ENCODE measurements at regions not wholly inside any gene's neighbourhood (a gene's known extent, or its start where the extent isn't known, plus 50 kb on each side); places are given as distances from the start of the nearest gene placed in this dataset.

DNA sequence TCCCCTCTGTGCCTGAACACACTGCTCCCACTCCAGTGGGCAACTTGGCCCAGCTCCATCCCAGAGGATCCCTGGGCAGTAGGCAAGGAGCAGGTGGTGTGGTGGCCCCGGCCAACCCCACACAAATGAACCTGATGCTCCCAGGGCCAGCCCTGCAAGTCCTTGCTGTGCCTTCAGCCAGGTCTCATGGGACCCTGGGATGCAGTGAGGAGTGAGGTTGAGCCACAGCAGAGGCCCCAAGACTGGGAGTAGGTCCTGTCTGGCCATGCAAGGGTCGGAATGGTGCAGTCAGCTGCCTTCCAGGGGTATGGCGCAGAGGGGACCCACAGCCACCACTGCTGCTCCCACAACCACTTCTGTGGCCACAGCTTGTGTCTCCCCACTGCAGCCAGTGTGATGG is 234.5 kb upstream of the DKK2 start:
- Histone ChIP-seq H3K4me1 (no peaks in the 10 kb centered on the region), H3K27ac (no peak overlapping the region), H3K27me3 (ENCODE audit: low read depth) (no peaks in the 10 kb centered on the region), H3K9me3 (no peaks in the 10 kb centered on the region), H3K36me3 (no peaks in the 10 kb centered on the region), H3K4me3 (no peak overlapping the region)
- intact Hi-C loops (cut with DNase I), result no loop called here
- DNase-seq (no peak), ATAC-seq (peak; percentile 23 to 25)
- TF ChIP-seq CTCF (IDR thresholded peaks at IDR 0.05), result no peak

DNA sequence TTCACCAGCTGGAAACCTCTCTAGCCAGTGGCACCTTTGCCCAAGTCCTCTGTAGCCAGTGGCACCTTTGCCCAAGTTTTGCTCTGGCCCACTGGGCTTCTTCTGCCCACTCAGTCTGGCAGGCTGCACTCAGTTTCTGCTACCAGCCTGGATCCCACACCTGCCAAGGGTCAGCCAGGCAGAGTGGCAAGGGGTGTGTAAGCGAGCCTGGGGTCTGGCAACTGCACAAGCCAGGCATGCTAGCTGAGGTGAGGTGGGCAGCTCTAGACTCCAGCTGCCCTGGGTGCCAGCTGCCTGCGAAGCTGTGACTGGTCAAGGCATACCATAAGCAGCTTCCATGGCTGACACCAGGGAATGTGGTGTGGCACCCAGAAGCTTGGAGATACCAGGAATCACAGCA is 233.1 kb upstream of the DKK2 start:
- H3K4me1 ChIP-seq, result no peaks in the 10 kb centered on the region
- H3K27me3 ChIP-seq (ENCODE audit: low read depth), result no peaks in the 10 kb centered on the region
- no peak overlapping the region for H3K4me3 ChIP-seq
- no peak for DNase-seq
- intact Hi-C loops (cut with DNase I), result no loop called here
- no peak overlapping the region for H3K27ac ChIP-seq
- H3K36me3 ChIP-seq, result no peaks in the 10 kb centered on the region
- no peak for ATAC-seq
- no peaks in the 10 kb centered on the region for H3K9me3 ChIP-seq
- TF ChIP-seq CTCF (IDR thresholded peaks at IDR 0.05), result no peak

- TF ChIP-seq CTCF (IDR thresholded peaks at IDR 0.05), result no peak
Measured at GRCh38 chr4:107265859-107266258, 229.7 kb upstream of the DKK2 start.

DNA sequence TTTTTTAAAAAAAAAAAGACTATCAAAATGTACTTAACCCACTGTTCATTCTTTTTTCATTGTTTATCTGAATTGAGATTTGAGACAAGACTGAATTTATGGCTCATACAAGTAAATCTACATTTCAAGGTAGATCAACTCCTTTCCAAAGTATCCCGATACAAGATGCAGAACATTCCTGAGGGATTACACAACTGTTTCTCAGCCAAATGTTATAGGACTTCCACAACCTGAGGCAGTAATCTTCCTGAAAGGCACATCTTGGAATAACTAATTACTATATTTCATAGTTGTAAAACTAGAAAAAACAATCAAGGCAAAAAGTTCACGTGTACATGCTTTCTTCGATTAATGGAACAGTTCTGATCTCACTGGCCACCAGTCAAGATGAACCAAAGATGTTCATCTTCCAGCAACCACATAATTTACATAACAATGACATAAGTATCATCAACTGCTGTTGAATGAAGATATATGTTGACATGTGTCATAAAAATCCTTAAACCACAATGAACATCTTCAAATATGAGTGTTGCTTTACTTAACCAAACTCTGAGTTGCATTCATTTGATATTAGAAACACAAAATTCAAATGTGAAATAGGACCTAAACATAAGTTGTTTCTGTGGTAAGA is 225.2 kb upstream of the DKK2 start:
- H3K9me3 ChIP-seq, result no peaks in the 10 kb centered on the region
- DNase-seq (no peak), ATAC-seq (no peak)
- H3K36me3 ChIP-seq, result no peaks in the 10 kb centered on the region
- no peak for TF ChIP-seq CTCF (IDR thresholded peaks at IDR 0.05)
- no peak overlapping the region for H3K27ac ChIP-seq
- no peak overlapping the region for H3K4me3 ChIP-seq
- no peaks in the 10 kb centered on the region for H3K4me1 ChIP-seq
- H3K27me3 ChIP-seq (ENCODE audit: low read depth), result no peaks in the 10 kb centered on the region
- intact Hi-C loops (cut with DNase I), result no loop called here

More at GRCh38 chr4:107265859-107266258, 229.7 kb upstream of the DKK2 start:
- DNase-seq (no peak), ATAC-seq (no peak)
- intact Hi-C loops (cut with DNase I), result no loop called here
- no peaks in the 10 kb centered on the region for H3K9me3 ChIP-seq
- H3K36me3 ChIP-seq, result no peaks in the 10 kb centered on the region
- no peak overlapping the region for H3K27ac ChIP-seq
- H3K4me1 ChIP-seq, result no peaks in the 10 kb centered on the region
- H3K4me3 ChIP-seq, result no peak overlapping the region
- no peaks in the 10 kb centered on the region for H3K27me3 ChIP-seq (ENCODE audit: low read depth)

DNA sequence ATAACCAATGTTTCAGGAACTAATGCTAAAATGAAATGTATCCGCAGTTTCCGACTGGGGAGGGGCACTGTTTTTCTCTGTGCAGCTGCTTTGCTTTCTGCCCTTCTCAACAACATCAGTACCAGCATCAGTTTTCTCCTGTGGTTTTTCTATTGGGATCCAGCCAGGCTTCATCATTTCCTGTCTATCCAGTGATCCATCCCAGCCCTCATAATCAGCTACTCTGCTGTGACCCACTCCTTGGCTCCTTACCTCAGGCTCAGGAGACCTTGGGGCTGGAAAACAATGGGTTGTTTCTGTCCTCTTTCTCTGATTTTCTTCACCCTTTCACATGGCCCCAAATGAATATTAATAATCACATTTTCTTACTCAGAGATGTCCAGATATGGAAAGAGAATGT is 222.2 kb upstream of the DKK2 start:
- no peak for TF ChIP-seq CTCF (IDR thresholded peaks at IDR 0.05)
- Histone ChIP-seq H3K27me3 (ENCODE audit: low read depth) (no peaks in the 10 kb centered on the region), H3K36me3 (no peaks in the 10 kb centered on the region), H3K9me3 (no peaks in the 10 kb centered on the region), H3K27ac (no peak overlapping the region), H3K4me3 (no peak overlapping the region), H3K4me1 (no peaks in the 10 kb centered on the region)
- intact Hi-C loops (cut with DNase I), result no loop called here
- no peak for DNase-seq
- ATAC-seq, result no peak

All from lower lobe of right lung (tissue), 2 donors.